ENCODE measurements at regions not wholly inside any gene's neighbourhood (a gene's known extent, or its start where the extent isn't known, plus 50 kb on each side); places are given as distances from the start of the nearest gene placed in this dataset.

DNA sequence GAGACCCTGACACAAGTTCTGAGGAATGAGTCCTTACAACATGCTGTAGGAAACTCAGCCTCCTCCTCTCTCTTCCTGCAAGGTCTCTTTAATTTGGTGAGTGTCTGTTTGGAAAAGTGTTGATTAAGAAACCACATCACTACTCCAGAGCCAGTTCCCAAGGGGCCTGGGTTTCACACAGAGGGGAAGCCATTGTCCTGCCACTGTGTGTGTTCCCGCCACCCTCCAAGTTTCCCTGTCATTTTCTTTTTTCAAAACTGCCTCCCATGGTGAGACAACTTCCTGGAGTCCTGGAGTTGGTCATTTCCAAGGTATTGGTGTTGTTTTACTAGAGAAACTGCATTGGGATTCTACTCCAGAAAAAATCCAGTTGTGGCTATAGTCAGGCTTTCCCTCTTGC is 232.0 kb upstream of the PARD3B start:
- H3K36me3 Mint-ChIP-seq = no peaks in the 10 kb centered on the region
- H3K4me1 Mint-ChIP-seq = no peaks in the 10 kb centered on the region
- no peaks in the 10 kb centered on the region for H3K36me3 ChIP-seq (ENCODE audit: insufficient read depth, low read length)
- H3K4me1 ChIP-seq (ENCODE audit: insufficient read depth, low read length) = no peaks in the 10 kb centered on the region
- no peak overlapping the region for H3K27ac Mint-ChIP-seq
- H3K4me3 Mint-ChIP-seq = no peak overlapping the region
- H3K9me3 Mint-ChIP-seq = no peaks in the 10 kb centered on the region
- ChIA-PET POLR2A (ENCODE audit: partially characterized antibody) (no interaction called here), CTCF (ENCODE audit: partially characterized antibody) (interaction anchor here (3.4 kb wide), 1 partner anchor 10 kb away, joined by 14 read pairs; no protein-coding TSS in a partner anchor)
- H3K9me3 ChIP-seq (ENCODE audit: control insufficient read depth in 1 of 2, low read length in 2 of 2) = no peaks in the 10 kb centered on the region
- H3K4me3 ChIP-seq (ENCODE audit: low read length in 2 of 2) = no peak overlapping the region
- intact Hi-C loops (cut with micrococcal nuclease) = no loop called here
- H3K27me3 ChIP-seq (ENCODE audit: insufficient read depth, low read length) = peaks cover 4% of the 10 kb centered on the region
- no peak overlapping the region for H3K27ac ChIP-seq (ENCODE audit: low read depth, low read length)
- DNase-seq = no peak
- H3K27me3 Mint-ChIP-seq = peaks cover 13 to 25% of the 10 kb centered on the region in 2 donors

DNA sequence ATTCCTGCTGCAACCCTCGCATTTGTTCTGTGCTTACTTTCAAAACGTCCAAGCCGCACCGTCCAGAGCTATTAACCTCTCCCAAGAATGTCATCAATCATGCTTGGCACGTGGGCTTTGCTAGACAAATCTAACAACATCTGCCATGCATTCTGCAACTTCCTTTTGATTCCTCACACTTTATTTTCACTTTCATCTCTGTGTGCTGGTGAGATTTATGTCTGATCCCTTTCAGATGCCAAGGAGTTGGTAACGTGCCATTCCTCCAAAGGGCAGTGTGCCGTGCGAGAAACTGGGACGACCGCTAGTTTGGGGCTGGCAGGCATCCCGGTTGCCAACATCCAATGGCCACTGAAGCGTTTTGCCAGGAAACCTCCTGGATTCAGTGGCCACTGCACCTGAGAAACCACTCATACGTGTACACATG is 230.0 kb upstream of the PARD3B start:
- Mint-ChIP-seq H3K4me3 (no peak overlapping the region), H3K4me1 (no peaks in the 10 kb centered on the region), H3K27me3 (peaks cover 11 to 21% of the 10 kb centered on the region in 2 donors), H3K36me3 (no peaks in the 10 kb centered on the region), H3K27ac (no peak overlapping the region), H3K9me3 (no peaks in the 10 kb centered on the region)
- no peak overlapping the region for H3K27ac ChIP-seq (ENCODE audit: low read depth, low read length)
- ChIA-PET CTCF (ENCODE audit: partially characterized antibody) (no interaction called here), POLR2A (ENCODE audit: partially characterized antibody) (no interaction called here)
- intact Hi-C loops (cut with micrococcal nuclease) = no loop called here
- peaks cover 4% of the 10 kb centered on the region for H3K27me3 ChIP-seq (ENCODE audit: insufficient read depth, low read length)
- H3K4me3 ChIP-seq (ENCODE audit: low read length in 2 of 2) = no peak overlapping the region
- no peaks in the 10 kb centered on the region for H3K36me3 ChIP-seq (ENCODE audit: insufficient read depth, low read length)
- H3K4me1 ChIP-seq (ENCODE audit: insufficient read depth, low read length) = no peaks in the 10 kb centered on the region
- no peak for DNase-seq
- no peaks in the 10 kb centered on the region for H3K9me3 ChIP-seq (ENCODE audit: control insufficient read depth in 1 of 2, low read length in 2 of 2)

DNA sequence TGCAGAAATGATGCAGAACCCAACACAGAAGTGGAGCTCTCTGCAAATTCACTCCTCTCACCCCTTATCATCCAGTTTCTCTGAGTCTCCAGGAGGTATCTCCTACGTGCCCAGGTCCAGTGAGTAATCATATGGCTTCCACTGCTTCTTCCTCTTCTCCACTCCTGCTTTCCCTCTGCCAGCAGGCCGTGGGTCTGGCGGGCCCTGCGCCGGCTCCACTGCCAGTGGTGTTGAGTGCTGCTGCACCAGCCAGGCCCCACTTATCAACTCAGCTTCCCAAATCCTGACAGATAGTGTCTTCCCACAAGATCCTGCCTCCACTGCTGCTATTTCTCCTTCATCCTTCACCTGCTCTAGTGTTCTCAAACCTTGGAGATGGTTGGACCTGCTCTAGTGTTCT is 227.6 kb upstream of the PARD3B start:
- Mint-ChIP-seq H3K27ac (no peak overlapping the region), H3K4me3 (no peak overlapping the region), H3K9me3 (no peaks in the 10 kb centered on the region), H3K4me1 (no peaks in the 10 kb centered on the region), H3K36me3 (no peaks in the 10 kb centered on the region), H3K27me3 (peaks cover 13 to 30% of the 10 kb centered on the region in 2 donors)
- peaks cover 4% of the 10 kb centered on the region for H3K27me3 ChIP-seq (ENCODE audit: insufficient read depth, low read length)
- H3K36me3 ChIP-seq (ENCODE audit: insufficient read depth, low read length) = no peaks in the 10 kb centered on the region
- no peak for DNase-seq
- CTCF ChIA-PET (ENCODE audit: partially characterized antibody) = no interaction called here
- no peaks in the 10 kb centered on the region for H3K9me3 ChIP-seq (ENCODE audit: control insufficient read depth in 1 of 2, low read length in 2 of 2)
- H3K4me3 ChIP-seq (ENCODE audit: low read length in 2 of 2) = no peak overlapping the region
- H3K4me1 ChIP-seq (ENCODE audit: insufficient read depth, low read length) = no peaks in the 10 kb centered on the region
- no peak overlapping the region for H3K27ac ChIP-seq (ENCODE audit: low read depth, low read length)
- POLR2A ChIA-PET (ENCODE audit: partially characterized antibody) = no interaction called here
- intact Hi-C loops (cut with micrococcal nuclease) = no loop called here

DNA sequence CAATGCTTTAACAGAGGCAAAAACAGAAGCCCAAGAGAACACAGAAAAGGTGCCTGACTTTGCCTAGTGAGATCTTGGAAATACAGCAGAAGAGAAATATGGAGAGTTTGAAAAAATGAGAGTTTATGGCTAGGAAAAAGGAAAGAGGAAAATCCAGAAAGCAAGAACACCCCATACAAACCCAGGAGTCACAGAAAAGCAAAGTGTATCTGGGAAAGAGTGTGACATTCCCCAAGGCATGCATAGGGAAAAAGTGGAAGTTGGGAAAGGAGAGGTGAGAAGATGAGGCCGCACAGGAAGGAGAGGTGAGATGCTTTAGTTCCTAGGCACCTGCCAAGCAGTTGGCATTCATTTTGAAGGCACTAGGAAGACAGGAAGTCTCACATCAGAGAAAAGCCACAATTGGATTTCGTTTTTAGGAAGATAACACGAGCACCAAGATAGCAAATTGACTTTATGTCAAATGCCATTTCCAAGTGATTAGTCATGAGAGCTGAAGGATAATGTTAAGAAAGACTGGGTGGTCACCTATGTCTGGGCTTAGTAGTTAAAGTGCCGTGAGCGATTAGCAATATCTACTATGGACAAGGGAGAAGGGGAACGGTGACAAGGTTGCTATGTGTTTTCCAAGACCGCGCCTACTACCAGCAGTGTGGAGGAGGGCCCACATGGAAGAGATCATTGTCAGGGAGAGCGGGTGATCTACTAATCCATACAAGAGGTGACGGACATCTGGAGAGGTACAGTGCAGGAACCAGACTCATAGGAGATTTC is 224.1 kb upstream of the PARD3B start:
- Mint-ChIP-seq H3K4me3 (no peak overlapping the region), H3K36me3 (no peaks in the 10 kb centered on the region), H3K27ac (peak overlapping the region in 1 of 7 donors; percentile 8), H3K9me3 (no peaks in the 10 kb centered on the region), H3K4me1 (peaks cover 0 to 2% (median under 1%) of the 10 kb centered on the region in 4 donors), H3K27me3 (peaks cover 9 to 25% of the 10 kb centered on the region in 2 donors)
- DNase-seq = no peak
- intact Hi-C loops (cut with micrococcal nuclease) = no loop called here
- Histone ChIP-seq H3K27me3 (ENCODE audit: insufficient read depth, low read length) (no peaks in the 10 kb centered on the region), H3K27ac (ENCODE audit: low read depth, low read length) (no peak overlapping the region), H3K4me1 (ENCODE audit: insufficient read depth, low read length) (no peaks in the 10 kb centered on the region), H3K9me3 (ENCODE audit: control insufficient read depth in 1 of 2, low read length in 2 of 2) (no peaks in the 10 kb centered on the region), H3K36me3 (ENCODE audit: insufficient read depth, low read length) (no peaks in the 10 kb centered on the region), H3K4me3 (ENCODE audit: low read length in 2 of 2) (no peak overlapping the region)
- POLR2A ChIA-PET (ENCODE audit: partially characterized antibody) = no interaction called here
- CTCF ChIA-PET (ENCODE audit: partially characterized antibody) = interaction anchor here (2.4 kb wide), 1 partner anchor 1357 kb away, joined by 13 read pairs; no protein-coding TSS in a partner anchor

- peaks cover 9 to 24% of the 10 kb centered on the region in 2 donors for H3K27me3 Mint-ChIP-seq
- peaks cover 0 to 2% (median under 1%) of the 10 kb centered on the region in 4 donors for H3K4me1 Mint-ChIP-seq
- Histone ChIP-seq H3K4me3 (ENCODE audit: low read length in 2 of 2) (no peak overlapping the region), H3K9me3 (ENCODE audit: control insufficient read depth in 1 of 2, low read length in 2 of 2) (no peaks in the 10 kb centered on the region), H3K27me3 (ENCODE audit: insufficient read depth, low read length) (no peaks in the 10 kb centered on the region), H3K36me3 (ENCODE audit: insufficient read depth, low read length) (no peaks in the 10 kb centered on the region), H3K27ac (ENCODE audit: low read depth, low read length) (no peak overlapping the region), H3K4me1 (ENCODE audit: insufficient read depth, low read length) (no peaks in the 10 kb centered on the region)
- no peaks in the 10 kb centered on the region for H3K9me3 Mint-ChIP-seq
- no peak overlapping the region for H3K4me3 Mint-ChIP-seq
- ChIA-PET CTCF (ENCODE audit: partially characterized antibody) (interaction anchor here (2.4 to 3.2 kb wide), 5 partner anchors 10 to 1626 kb away, joined by 9 to 22 read pairs (median 13); no protein-coding TSS in a partner anchor), POLR2A (ENCODE audit: partially characterized antibody) (no interaction called here)
- DNase-seq = no peak
- intact Hi-C loops (cut with micrococcal nuclease) = no loop called here
- H3K36me3 Mint-ChIP-seq = no peaks in the 10 kb centered on the region
- no peak overlapping the region for H3K27ac Mint-ChIP-seq
Measured at GRCh38 chr2:204321910-204322751, 223.1 kb upstream of the PARD3B start.

DNA sequence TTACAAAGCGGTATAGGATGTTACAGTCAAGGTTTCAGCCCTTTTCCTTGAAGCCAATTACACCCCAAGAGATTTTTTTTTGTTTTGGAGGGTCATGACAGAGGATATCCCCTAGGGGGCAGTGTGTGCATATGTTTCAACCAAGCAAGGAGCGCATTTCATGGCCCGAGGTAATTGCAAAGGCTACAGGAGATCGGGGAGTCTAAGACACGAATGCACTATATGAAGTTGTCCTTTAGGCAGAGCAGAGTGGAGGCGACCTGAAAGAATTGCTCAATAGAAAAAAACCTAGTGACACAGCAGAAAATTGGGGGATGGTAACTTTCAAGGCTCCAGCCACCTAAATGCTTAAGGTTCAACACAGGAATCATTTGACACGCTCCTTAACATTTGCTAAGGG is 219.8 kb upstream of the PARD3B start:
- no peak overlapping the region for H3K4me3 Mint-ChIP-seq
- ChIA-PET POLR2A (ENCODE audit: partially characterized antibody) (no interaction called here), CTCF (ENCODE audit: partially characterized antibody) (interaction anchor here (1.5 to 3.2 kb wide), 5 partner anchors 1350 to 1623 kb away, joined by 4 to 22 read pairs (median 12); no protein-coding TSS in a partner anchor)
- H3K27me3 Mint-ChIP-seq = peaks cover 2 to 15% of the 10 kb centered on the region in 2 donors
- no peak overlapping the region for H3K4me3 ChIP-seq (ENCODE audit: low read length in 2 of 2)
- no peaks in the 10 kb centered on the region for H3K36me3 ChIP-seq (ENCODE audit: insufficient read depth, low read length)
- H3K9me3 Mint-ChIP-seq = peaks cover 0 to 2% (median 0%) of the 10 kb centered on the region in 8 donors
- intact Hi-C loops (cut with micrococcal nuclease) = loop anchor here (1.0 to 2.0 kb wide), 8 partner anchors 217 to 1623 kb away; no protein-coding TSS in a partner anchor
- H3K4me1 Mint-ChIP-seq = peaks cover 0 to 2% (median under 1%) of the 10 kb centered on the region in 4 donors
- no peaks in the 10 kb centered on the region for H3K36me3 Mint-ChIP-seq
- H3K27ac Mint-ChIP-seq = peak overlapping the region in 1 of 7 donors; percentile 50
- H3K27me3 ChIP-seq (ENCODE audit: insufficient read depth, low read length) = no peaks in the 10 kb centered on the region
- no peaks in the 10 kb centered on the region for H3K4me1 ChIP-seq (ENCODE audit: insufficient read depth, low read length)
- H3K9me3 ChIP-seq (ENCODE audit: control insufficient read depth in 1 of 2, low read length in 2 of 2) = no peaks in the 10 kb centered on the region
- DNase-seq = peak; percentile 47 to 69 (median 68)
- H3K27ac ChIP-seq (ENCODE audit: low read depth, low read length) = no peak overlapping the region

DNA sequence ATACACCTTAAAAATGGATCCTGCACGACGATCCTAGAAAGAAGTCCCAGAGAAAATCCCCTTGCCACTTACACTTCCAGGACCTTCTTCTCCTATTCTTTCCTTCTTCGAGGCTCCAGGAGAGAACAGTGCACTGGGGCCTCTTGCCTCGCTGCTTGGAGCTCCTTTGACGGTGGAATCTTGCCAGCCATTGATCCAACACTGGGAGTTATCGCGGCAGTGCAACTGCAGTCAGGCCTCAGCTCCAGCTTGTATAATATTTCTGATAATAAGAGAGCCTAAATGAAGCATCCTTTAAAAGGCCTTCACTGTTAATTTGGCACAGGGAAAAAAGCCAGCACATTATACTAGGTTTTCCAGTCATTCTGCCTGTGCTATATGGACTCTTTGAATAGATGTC is 216.9 kb upstream of the PARD3B start:
- Mint-ChIP-seq H3K4me1 (peaks cover 0 to 2% (median under 1%) of the 10 kb centered on the region in 4 donors), H3K27ac (peak overlapping the region in 1 of 7 donors; percentile 71)

More for the DNA sequence above, 216.9 kb upstream of the PARD3B start:
- Histone ChIP-seq H3K4me3 (ENCODE audit: low read length in 2 of 2) (no peak overlapping the region), H3K27me3 (ENCODE audit: insufficient read depth, low read length) (no peaks in the 10 kb centered on the region), H3K4me1 (ENCODE audit: insufficient read depth, low read length) (no peaks in the 10 kb centered on the region), H3K9me3 (ENCODE audit: control insufficient read depth in 1 of 2, low read length in 2 of 2) (no peaks in the 10 kb centered on the region), H3K36me3 (ENCODE audit: insufficient read depth, low read length) (no peaks in the 10 kb centered on the region), H3K27ac (ENCODE audit: low read depth, low read length) (no peak overlapping the region)
- no peak for DNase-seq
- no peaks in the 10 kb centered on the region for H3K36me3 Mint-ChIP-seq
- ChIA-PET CTCF (ENCODE audit: partially characterized antibody) (interaction anchor here (0.8 to 1.9 kb wide), 3 partner anchors 9 to 1622 kb away, joined by 3 to 4 read pairs (median 3); no protein-coding TSS in a partner anchor), POLR2A (ENCODE audit: partially characterized antibody) (no interaction called here)
- intact Hi-C loops (cut with micrococcal nuclease) = no loop called here
- H3K4me3 Mint-ChIP-seq = no peak overlapping the region
- H3K27me3 Mint-ChIP-seq = peaks cover 0 to 7% of the 10 kb centered on the region in 2 donors
- H3K9me3 Mint-ChIP-seq = peaks cover 0 to 2% (median 0%) of the 10 kb centered on the region in 8 donors

Data from CD4-positive, alpha-beta memory T cell (primary cell).